Glomerular visceral epithelial cell (primary cell): ENCODE measurements at regions not wholly inside any gene's neighbourhood (a gene's known extent, or its start where the extent isn't known, plus 50 kb on each side); places are given as distances from the start of the nearest gene placed in this dataset.

Experiments
- DNase-seq: peaks from one replicate; pipeline ENCODE4 v3.0.0-alpha.2; 2016; ENCODE audit errors: extremely low spot score

- DNase-seq = no peak
Observed at GRCh38 chr2:120881981-120882788, 146.5 kb downstream of the GLI2 start.

GRCh38 chr2:120883607-120884440, 148.2 kb downstream of the GLI2 start:
- no peak for DNase-seq

DNA sequence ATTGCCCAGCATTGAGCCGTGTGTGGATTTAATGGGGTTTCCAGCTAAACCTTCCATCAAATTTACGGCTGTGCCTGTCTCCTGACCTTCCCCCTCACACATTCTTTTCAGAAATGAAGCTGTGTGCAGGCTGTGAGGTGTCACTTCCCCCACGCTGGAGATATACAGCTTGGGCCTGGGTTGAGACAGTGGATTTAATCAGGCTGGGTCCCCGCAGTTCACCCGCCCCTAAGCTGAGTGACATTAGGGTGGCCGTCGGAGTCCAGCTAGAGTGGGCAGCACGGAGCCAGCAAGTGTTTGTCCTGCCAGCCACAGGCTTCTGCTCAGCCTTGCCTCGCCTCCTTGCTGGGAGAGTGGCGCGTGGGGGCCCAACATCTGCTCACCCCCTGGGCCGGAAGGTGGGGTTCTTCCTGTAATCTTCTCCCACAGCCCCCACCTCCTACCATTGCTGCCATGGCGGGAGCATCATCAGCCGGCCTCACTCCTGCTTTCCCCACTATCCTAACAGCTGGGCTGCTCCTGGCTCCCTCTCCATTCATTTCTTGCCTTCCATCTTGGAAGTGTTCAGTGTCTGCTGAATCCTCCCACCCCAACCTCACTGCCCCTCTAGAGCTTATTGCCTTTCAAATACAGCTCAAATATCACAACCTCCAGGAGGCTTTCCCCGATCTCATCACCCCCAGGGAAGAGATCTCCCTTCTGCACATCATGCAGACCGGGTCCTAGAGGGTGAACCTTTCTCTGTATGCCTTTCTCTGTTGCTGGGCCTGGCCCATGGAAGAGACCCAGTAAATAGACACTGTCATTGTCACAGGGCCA, 149.0 kb downstream of the GLI2 start:
- DNase-seq = no peak

DNA sequence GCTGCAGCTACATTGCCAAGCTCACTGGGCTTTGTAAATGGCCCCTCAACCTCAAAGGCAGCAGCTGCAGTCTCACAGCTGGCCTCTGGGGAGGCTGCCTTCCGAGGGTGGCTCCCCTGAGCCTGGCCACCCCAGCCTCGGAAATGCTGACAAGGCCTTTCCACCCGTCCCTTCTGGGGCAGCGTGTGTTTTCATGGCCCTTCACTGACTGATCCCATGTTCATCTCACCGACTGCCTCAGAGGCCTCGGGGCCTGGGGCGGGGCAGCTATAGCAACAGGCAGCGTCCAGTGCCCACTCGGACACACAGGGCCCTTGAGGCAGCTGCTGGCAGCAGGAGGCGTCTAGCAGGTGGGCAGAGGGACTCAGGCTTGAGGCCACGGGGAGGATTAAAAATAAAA, 149.7 kb downstream of the GLI2 start:
- DNase-seq = no peak

GRCh38 chr2:120885749-120886148, 150.1 kb downstream of the GLI2 start:
- DNase-seq = no peak

DNA sequence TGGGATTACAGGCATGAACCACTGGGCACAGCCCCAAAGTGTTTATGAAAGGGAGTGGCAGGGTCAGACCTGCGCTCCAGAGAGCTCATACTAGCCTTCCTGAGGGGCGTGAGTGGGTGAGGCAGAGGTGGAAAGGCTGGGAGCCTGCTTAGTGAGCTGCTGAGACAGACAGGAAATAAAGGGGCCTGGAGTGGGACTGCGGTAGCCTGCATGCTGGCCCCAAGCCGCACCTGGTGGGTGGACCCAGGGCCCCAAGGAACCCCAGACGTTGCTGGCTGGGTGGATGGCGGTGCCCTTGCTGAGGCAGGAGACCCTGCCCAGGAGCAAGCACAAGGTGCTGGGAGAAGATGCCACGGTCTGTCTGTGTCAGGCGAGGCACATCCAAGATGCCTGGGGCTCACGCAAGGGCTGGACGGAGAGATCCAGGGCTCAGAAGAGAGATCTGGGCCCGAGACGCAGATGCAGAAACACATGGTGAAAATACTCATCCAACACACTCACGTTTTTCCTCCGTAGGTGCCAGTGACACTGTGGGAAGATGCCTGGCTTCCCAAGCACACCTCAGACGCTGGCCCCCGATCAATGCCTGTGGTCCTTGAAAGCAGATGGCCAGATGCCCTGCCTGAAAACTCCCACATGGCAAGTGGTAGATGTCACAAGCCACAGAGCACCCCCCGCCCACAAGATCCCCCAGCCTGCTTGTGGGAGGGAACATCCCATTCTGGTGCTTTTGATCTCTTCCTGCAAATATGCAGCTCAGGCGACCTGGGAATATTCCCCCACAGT, 151.1 kb downstream of the GLI2 start:
- no peak for DNase-seq

- DNase-seq = no peak
Observed at GRCh38 chr2:120887320-120887697, 151.6 kb downstream of the GLI2 start.

DNA sequence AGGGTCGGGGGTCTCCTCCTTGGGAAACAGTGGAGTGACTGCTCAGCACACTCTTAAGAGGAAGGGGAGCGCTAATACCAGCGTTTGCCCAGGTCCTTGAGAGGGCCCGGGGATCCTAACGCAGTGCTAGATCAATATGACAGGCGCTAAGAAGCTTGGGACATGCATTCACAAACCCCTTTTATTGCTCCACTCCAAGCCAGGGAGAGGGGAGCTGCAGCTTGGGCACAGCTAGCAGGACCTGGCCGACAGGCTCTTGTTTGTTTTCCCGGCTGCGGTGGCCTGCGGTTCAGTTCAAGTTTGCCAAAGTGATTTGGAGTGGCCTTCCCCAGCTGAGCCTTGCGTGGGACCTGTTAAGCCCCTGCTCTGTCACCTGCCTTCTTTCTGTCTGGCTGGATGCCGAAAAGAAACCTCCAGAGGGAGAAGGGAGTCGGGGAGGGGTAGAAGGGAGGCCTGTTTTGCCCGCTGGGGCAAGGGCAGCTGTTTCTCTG, 152.1 kb downstream of the GLI2 start:
- no peak for DNase-seq

- DNase-seq = no peak
Observed at GRCh38 chr2:120888851-120889250, 153.2 kb downstream of the GLI2 start.

GRCh38 chr2:120889936-120890335, 154.3 kb downstream of the GLI2 start:
- DNase-seq = no peak

DNA sequence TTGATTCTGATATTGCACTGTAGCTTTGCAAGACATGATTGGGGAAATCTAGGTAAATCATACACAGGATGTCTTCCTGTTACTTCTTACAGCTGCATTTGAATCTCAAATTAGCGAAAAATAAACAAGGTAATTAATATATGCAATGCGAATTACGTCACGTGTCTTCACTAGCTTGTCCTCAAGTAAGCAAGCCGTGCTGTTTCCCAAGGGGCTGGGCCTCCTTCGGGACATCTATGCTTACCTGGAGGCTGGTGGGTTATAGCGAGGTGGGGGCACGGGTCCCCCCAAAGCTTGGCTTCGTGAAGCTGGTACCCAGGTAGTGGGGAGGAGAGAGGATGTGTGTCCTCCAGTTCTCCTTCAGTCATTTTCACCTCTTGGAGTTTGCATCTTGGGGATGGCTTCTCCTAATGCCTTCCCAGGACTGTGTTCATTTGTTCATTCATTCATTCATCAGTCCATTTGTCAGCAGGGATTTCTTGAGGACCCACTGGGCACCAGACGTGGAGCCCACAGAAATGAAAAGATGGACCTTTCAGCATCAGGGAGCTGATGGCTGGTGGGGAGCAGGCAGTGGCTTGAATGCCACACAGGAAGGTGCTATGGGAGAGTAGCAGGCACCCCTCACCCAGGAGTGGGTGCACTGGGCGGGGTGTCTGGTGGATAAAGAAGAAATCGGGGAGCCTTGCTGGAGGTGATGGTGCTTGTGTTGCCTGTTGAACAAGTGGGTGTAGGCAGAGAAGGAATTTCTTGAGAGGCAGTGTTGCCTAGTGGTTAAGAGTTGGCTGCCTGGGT, 155.1 kb downstream of the GLI2 start:
- no peak for DNase-seq

GRCh38 chr2:120892271-120892966, 156.8 kb downstream of the GLI2 start:
- DNase-seq = no peak

DNA sequence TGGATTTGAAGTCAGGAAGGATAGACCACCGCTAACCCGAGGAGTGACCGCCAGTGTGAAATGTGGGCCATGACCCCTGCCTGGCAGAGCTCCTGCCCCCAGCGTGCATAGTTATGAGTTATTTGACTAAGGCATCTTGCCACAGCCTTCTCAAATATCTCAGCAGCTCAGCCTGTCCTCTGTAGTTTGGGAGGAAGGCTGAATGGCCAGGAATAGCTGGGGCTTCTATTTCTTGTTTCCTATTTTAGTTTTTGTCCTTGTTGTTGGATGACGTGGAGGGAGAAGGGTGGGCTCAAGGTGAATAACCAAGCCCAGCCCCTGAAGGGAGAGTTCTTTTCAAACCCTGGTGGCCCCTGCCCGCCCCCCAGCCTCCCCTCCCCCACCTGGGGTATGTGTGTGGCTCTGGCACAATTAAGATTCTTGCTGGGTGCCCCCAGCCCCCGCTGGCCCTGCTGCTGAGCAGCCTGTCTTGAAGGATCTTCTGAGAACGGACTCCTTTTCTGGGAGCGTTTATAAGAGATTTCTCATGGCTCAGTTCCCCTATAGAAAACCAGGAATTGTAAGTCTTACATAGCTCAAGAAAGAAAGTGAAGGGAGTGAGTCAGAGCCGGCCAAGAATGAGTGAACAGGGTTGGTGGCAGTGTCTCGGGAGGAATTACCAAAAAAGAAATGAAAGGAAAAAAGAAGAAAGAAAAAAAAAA, 157.4 kb downstream of the GLI2 start:
- DNase-seq = peak; percentile 52

DNA sequence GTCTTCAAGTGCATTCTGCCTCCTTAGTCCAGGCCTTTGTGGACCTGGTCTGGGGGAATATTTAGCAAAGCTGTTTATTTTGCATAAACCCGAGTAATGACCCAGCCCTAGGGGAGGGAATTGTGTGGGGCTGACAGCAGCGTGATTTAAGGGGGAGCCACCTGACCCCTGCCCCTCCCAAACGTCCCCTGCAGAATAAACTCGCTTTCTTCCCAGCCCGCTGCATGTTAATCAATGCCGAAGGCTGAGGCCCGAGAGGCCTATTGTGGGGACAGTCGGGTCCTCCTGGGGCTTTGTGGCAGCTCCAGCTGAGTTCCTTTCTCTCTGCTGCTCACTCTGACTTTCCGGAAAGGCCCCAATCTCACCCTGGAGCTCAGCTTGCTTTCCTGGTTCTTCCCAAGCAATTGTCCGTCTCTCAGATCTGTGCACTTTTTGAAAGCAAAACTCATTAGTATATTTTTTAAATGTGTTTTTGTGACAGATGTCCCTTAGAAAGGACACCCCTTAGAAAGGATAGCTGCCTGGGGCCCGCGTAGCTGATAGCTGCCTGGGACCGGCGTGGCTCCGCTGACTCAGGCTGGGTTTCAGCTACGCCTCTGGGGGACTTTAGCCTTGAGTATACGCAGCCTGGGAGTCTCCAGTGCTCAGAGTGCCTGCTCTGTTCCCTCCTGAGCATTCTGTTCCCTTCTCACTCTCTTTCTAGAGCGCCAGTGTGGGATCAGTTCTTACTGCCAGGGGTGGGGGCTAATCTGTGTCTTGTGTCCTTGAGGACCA, 158.3 kb downstream of the GLI2 start:
- no peak for DNase-seq

GRCh38 chr2:120894966-120895365, 159.3 kb downstream of the GLI2 start:
- no peak for DNase-seq

- DNase-seq = no peak
Observed at GRCh38 chr2:120896126-120896525, 160.5 kb downstream of the GLI2 start.

GRCh38 chr2:120896901-120897300, 161.2 kb downstream of the GLI2 start:
- DNase-seq = no peak

DNA sequence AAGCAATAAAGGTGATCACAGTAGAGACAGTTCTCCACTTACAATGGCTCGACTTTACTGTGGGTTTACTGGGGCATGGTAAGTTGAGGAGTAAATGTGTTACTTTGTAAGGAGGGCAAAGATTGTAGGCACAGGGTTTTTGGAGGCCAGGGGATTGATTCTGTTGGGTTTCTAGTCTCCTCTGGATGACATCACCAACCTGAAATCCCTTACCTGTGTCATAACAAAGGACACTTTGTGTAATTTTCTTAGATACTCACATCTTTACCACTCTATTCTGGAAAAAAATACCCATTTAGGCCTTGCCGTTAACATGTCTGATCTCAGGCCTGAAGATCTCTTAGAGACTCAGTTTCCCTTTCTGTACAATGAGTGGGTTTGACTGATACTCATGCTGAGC, 161.7 kb downstream of the GLI2 start:
- no peak for DNase-seq
